ENCODE measurements at regions not wholly inside any gene's neighbourhood (a gene's known extent, or its start where the extent isn't known, plus 50 kb on each side); places are given as distances from the start of the nearest gene placed in this dataset.

DNA sequence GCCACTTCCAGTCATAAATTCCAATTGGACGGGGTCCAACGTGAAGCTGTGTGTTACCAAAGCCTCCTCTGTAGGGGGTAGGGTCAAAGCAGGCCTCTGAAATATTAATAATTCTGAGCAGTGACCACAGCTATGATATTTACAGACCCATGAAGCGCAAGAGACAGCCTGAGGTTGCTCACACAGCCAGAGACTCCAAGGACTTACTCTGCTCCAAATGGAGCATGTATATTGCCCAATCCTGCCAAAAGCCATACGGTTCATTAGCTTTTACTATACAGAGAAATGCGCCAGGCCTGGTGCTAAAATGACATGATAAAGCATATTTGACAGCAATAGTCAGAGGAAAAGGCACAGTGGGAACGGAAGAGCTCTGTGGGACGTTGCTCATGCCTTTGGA lies 151.3 kb downstream of the PAH start:
- TF ChIP-seq CEBPB (IDR thresholded peaks at IDR 0.05; ENCODE audit: low read depth, low read length) (no peak), POLR2A (IDR thresholded peaks at IDR 0.05; ENCODE audit: low read depth, low read length) (no peak), FOS (IDR thresholded peaks at IDR 0.05; ENCODE audit: low read depth, low read length) (no peak), CHD1 (IDR thresholded peaks at IDR 0.05; ENCODE audit: low read depth, low read length) (no peak), MAZ (IDR thresholded peaks at IDR 0.05; ENCODE audit: borderline replicate concordance, low read depth, low read length) (no peak), RCOR1 (IDR thresholded peaks at IDR 0.05; ENCODE audit: insufficient replicate concordance, low read length) (no peak), RAD21 (IDR thresholded peaks at IDR 0.05; ENCODE audit: low read length) (no peak), BHLHE40 (IDR thresholded peaks at IDR 0.05; ENCODE audit: low read depth, low read length) (no peak), MXI1 (IDR thresholded peaks at IDR 0.05; ENCODE audit: borderline replicate concordance, low read depth, low read length) (no peak), RFX5 (IDR thresholded peaks at IDR 0.05; ENCODE audit: low read depth, low read length) (no peak)
- TF ChIP-seq, protein P1, sequence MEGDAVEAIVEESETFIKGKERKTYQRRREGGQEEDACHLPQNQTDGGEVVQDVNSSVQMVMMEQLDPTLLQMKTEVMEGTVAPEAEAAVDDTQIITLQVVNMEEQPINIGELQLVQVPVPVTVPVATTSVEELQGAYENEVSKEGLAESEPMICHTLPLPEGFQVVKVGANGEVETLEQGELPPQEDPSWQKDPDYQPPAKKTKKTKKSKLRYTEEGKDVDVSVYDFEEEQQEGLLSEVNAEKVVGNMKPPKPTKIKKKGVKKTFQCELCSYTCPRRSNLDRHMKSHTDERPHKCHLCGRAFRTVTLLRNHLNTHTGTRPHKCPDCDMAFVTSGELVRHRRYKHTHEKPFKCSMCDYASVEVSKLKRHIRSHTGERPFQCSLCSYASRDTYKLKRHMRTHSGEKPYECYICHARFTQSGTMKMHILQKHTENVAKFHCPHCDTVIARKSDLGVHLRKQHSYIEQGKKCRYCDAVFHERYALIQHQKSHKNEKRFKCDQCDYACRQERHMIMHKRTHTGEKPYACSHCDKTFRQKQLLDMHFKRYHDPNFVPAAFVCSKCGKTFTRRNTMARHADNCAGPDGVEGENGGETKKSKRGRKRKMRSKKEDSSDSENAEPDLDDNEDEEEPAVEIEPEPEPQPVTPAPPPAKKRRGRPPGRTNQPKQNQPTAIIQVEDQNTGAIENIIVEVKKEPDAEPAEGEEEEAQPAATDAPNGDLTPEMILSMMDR (conservative IDR thresholded peaks at IDR 0.05; ENCODE audit: low read depth, low read length) = no peak
- TF ChIP-seq, protein P2, sequence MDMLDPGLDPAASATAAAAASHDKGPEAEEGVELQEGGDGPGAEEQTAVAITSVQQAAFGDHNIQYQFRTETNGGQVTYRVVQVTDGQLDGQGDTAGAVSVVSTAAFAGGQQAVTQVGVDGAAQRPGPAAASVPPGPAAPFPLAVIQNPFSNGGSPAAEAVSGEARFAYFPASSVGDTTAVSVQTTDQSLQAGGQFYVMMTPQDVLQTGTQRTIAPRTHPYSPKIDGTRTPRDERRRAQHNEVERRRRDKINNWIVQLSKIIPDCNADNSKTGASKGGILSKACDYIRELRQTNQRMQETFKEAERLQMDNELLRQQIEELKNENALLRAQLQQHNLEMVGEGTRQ (IDR thresholded peaks at IDR 0.05; ENCODE audit: low read depth, low read length) = no peak
